GM21786 (cell line): ENCODE measurements at regions not wholly inside any gene's neighbourhood (a gene's known extent, or its start where the extent isn't known, plus 50 kb on each side); places are given as distances from the start of the nearest gene placed in this dataset.
A peak's percentile ranks its signal among the peaks of the same experiment; 100 is the strongest.
"Not testable (repeated sequence)": the region's sequence is repeated elsewhere in the genome, so short reads cannot be mapped to it uniquely, and the experiment has no call there.

Experiments used
- ATAC-seq: cut with Tn5 transposase; IDR thresholded peaks from one replicate; pipeline ENCODE4 v1.9.1; 2021; ENCODE audit not compliant: unreplicated experiment

- ATAC-seq: no peak
These were observed 140.9 kb downstream of the PSAT1 start for GRCh38 chr9:78437806-78438205.

- no peak for ATAC-seq
These were observed 141.3 kb downstream of the PSAT1 start for GRCh38 chr9:78438211-78438610.

DNA sequence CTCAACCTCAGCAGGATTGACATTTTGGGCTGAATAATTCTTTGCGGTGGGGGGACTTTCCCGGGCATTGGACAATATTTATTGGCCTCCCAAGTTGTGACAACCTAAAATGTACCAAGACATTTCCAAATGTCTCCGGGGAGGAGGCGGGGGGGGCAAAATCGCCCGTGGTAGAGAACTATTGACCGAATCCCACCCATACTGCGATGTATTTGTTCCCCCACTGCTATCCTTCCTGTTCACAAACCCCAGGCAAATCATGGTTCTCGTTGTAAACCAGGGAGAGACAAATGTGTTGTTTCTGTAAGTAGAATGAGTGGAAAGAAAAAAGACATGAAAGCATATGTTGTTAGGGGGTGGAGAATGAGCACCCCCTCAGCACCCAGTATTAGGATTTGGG lies 141.9 kb downstream of the PSAT1 start:
- no peak for ATAC-seq

DNA sequence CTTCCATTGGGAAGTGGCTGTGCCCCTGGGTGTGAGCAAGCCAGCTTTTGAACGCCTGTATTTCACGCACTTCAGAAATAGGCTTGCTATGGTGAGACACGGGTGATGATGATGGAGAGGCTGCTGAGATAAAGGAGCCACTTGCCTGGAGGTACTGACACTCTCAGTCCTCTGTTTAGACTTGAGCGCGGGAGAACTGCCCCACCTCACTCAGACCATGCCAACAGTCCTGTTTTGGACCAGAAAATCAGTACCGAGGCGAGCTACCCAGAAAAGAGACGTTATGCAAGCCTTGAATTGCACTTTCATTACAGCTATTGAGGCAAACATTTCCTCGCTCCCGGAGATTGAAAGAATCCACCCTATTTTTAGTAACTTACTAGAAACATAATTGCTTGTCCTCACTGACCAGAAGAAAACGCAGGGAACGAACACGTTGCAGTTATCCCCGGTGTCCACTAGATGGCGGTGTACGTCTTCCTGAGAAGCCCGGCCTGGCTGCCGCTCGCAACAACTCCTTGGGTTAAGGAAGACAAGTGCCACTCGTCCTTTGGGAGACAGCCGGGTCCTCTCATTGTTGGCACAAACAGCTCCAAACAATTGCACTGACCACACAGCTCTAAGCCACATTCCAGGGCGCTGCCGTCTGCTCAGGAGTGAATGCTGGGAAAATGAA lies 142.4 kb downstream of the PSAT1 start:
- peak; percentile 85 for ATAC-seq

DNA sequence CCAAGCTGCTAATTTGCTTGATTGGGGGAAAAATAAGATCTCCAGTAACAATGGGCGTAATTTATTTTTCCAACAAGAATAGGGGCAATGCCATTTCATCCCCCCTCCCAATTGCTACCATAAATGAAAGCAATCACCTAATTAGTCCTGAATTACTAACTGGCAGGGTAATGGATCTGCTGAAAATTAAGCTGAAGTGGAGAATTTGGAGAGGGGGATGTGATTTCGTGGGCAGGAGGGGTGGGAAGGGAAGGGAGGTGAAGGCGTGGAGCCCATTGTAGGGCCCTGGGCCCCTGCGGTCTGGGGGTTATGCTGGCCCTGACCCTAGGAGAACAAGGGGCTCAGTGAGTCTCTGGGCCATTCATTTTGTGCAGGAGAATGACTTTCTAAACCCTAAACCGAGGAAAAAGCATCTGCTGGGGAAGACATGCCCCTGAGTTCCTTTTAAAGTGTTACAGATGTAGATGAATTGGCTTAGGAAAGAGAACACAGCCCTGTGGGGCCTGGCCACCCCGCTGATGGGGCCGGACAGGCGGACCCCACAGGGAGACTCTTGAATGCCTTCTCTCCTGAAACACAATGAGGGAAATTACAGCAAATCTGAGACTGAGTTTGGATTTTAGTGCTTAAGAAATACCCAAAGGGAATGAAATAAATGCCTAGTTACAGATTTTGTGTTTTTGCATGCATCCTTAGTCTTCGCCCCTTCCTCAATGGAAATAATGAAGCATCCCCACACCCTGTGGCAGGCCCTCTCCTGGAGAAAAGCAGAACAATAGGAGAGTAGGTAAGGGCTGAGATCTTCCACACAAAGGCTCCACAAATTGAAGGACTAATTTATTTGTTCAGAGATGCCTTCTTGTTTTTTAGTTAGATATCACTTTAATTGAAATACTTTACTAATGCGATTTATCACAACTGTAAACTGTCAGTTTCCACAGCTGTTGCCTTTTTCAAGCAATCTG lies 143.2 kb downstream of the PSAT1 start:
- ATAC-seq: no peak

GRCh38 chr9:78441396-78441795 lies 144.5 kb downstream of the PSAT1 start:
- ATAC-seq: no peak

DNA sequence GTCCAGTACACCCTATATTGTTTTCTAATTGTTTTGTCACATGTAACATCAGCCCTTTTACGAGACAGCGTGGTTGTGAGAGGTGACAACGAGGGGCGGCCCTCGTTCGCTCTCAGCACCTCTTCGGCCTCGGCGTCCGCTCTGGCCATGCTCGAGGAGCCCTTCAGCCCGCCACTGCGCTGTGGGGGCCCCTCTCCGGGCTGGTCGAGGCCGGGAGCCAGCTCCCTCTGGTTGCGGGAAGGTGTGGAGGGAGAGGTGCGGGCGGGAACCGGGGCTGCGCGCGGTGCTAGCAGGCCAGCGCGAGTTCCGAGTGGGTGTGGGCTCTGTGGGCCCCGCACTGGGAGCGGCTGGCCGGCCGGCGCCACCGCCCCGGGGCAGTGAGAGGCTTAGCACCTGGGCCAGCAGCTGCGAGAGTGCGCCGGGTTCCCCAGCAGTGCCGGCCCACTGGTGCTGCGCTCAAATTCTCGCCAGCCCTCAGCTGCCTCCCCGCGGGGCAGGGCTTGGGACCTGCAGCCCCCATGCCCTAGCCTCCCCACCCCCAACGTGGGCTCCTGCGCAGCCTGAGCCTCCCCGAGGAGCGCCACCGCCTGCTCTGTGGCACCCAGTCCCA lies 145.0 kb downstream of the PSAT1 start:
- no peak for ATAC-seq

- ATAC-seq: not testable (repeated sequence)
These were observed 145.7 kb downstream of the PSAT1 start for GRCh38 chr9:78442577-78442976.

GRCh38 chr9:78443946-78444345 lies 147.0 kb downstream of the PSAT1 start:
- ATAC-seq: no peak

- no peak for ATAC-seq
These were observed 152.2 kb downstream of the PSAT1 start for GRCh38 chr9:78448960-78449673.

DNA sequence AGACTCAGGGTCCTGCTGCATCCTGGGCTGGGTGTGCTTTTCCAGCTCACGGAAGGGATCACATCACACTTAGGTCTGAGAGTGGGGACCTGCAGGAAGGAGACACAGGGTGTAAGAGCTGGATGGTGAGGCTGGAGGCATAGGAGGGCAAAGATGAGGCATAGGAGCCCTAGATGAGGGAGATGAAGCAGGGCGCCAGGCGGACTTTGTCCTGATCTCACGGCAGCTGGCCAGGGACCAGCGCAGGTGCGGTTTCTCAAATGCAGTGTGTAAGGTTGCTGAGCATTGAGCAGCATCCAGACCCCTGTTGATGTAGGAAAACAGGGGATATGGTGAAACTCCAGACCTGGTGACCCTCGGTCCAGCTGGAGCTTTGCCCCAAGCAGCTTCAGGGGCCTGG lies 156.5 kb downstream of the PSAT1 start:
- ATAC-seq: no peak

DNA sequence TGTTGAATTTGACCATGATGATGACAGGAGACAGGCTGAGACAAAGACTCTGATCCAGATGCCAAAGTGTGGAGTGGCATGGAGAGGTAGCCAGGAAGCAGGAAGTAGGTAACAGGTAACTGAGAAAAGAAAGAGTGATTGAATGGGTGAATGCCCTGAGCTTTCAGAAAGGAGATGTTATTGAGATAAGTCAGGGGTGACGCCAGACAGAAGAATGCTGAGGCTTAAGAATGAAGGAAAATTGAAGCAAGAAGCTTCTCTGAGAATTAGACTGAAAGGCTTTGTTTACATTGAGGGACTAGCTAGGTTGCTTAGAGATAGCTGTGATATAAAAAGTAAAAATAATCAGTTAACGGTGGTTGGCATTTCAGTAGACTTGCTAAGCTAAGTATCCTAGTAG lies 165.7 kb downstream of the PSAT1 start:
- no peak for ATAC-seq

DNA sequence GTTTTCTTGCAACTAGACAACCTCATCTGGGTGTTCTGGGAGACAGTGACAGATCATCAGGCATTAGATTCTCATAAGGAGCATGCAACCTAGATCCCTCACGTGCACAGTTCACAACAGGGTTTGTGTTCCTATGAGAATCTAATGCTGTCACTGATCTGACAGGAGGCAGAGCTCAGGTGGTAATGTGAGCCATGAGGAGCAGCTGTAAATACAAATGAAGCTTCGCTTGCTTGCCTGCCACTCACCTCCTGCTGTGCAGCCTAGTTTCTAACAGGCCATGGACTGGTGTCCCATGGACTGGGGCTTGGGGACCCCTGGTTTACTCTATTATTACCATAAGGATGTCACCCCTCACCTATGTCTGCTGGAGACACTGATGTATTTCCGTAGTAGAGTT lies 166.8 kb downstream of the PSAT1 start:
- ATAC-seq: no peak

DNA sequence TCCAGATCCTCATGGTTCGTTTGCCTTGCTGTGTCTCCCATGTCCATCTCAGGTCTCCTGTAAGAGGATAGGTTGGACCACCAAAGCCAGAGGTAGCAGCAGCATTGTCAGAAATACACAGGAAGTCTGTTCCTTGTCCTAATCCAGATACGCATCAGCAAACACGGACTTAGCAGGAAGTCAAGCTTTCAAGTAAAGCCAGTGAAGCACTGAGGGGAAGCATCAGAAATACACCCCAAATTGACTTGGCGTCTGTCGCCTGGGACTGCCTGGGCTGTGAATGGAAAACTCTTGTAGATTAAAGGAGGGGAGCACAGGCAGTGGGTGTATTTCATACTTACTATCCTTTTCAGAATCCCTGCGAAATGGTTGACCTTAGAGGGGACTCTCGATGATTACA lies 171.3 kb downstream of the PSAT1 start:
- no peak for ATAC-seq

GRCh38 chr9:78468974-78469576 lies 172.2 kb downstream of the PSAT1 start:
- no peak for ATAC-seq

DNA sequence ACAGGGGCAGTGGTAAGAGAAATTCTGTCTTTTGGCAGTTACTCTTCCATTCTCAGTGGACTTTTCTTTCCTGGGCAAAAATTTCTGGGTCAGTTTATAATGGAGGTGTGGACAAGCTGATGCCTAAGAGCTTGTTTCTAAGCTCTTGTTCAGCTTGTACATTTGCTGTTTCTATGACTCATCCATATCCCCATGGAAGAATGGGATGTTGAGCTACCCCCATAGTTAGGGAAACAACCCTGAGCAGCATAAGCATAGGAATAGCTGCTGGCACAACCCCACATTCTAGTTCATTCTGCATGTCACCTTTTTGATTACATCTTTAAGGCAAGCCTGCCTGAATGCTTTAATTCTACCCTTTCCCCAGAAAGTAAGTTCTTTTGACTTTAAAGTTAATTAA lies 173.3 kb downstream of the PSAT1 start:
- ATAC-seq: no peak

- no peak for ATAC-seq
These were observed 173.8 kb downstream of the PSAT1 start for GRCh38 chr9:78470741-78471140.

DNA sequence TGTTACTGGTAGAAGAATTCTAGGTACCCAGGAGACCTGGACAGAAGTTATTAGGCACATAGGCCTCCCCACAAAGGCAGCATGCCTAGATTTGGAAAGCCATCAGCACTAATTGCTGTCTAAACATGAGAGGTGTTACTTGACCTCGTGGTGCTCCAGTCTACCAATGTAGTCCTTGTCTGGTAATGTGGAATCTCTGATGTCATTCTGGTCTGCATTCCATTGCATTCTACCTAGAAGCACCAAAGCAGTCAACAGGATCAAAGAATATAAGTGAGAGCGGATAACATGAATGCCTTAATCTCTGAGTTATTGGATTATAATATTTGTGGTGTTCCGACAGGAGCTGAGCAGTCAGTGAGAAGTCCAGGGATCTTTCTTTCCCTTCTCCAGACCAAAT lies 175.2 kb downstream of the PSAT1 start:
- ATAC-seq: no peak

- no peak for ATAC-seq
These were observed 182.5 kb downstream of the PSAT1 start for GRCh38 chr9:78479441-78479840.

DNA sequence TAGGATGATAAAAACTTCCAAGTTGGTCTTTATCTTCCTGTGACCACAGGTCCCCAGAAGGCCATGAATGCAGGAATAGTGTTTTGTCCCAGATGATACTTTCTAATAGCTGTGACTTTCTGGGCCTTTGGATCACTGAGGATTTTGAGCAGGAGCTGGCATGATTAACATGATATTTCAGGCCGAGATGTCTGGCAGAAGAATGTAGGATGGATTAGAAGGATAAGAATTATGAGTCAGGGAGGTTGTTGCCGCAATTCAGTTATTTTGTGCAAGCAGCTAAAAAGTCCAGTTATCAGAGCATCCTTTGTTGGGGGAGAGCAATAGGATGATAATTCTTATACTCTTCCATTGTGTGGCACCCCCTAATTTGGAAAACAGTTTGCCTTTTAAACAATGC lies 189.7 kb downstream of the PSAT1 start:
- no peak for ATAC-seq

GRCh38 chr9:78490231-78490630 lies 193.3 kb downstream of the PSAT1 start:
- ATAC-seq: no peak
